PC-9 (cell line): ENCODE measurements at regions not wholly inside any gene's neighbourhood (a gene's known extent, or its start where the extent isn't known, plus 50 kb on each side); places are given as distances from the start of the nearest gene placed in this dataset.

Experiments
- BruUV-seq: library from RNA; stranded (reverse); fragments of 400-500 nt; replicated peaks from 2 replicates; lab custom pipeline; 2021; lab: Mats Ljungman, UMichigan
- CTCF ChIA-PET: fragments of 300-600 bp; sonication (Branson Sonifier 250); formaldehyde crosslinking; loops from one replicate; lab custom pipeline; 2022; ENCODE audit warnings: antibody characterized with exemption; lab: Charles Lee
- POLR2A ChIA-PET: fragments of 300-600 bp; sonication (Branson Sonifier 250); formaldehyde crosslinking; loops from one replicate; lab custom pipeline; 2022; ENCODE audit warnings: antibody characterized with exemption; ENCODE audit not compliant: unreplicated experiment; lab: Charles Lee
- DNase-seq, 2 experiments: peaks; one replicate each; pipeline versions ENCODE4 v3.0.0 to v3.0.0-alpha.2; 2015 to 2022; ENCODE audit warnings: mixed read lengths in 1 of 2
- H2AFZ ChIP-seq: fragments of 200-600 bp; sonication (generic); 2 replicates; pipeline ENCODE4 v1.8.1; 2017; ENCODE audit warnings: antibody characterized with exemption
- H3F3A ChIP-seq: fragments of 200-600 bp; sonication (generic); 2 replicates; pipeline ENCODE4 v1.8.1; 2017; ENCODE audit warnings: antibody characterized with exemption, mild to moderate bottlenecking, low read depth; ENCODE audit not compliant: insufficient read depth
- H3K27ac ChIP-seq: fragments of 200-600 bp; sonication (generic); 2 replicates; pipeline ENCODE4 v1.6.1; 2016; ENCODE audit warnings: mixed run types
- H3K27me3 ChIP-seq: fragments of 200-600 bp; sonication (generic); 2 replicates; pipeline ENCODE4 v1.6.1; 2016; ENCODE audit warnings: low read depth, mixed run types; ENCODE audit not compliant: insufficient read depth
- H3K36me3 ChIP-seq: fragments of 200-600 bp; sonication (generic); 2 replicates; pipeline ENCODE4 v1.6.1; 2016; ENCODE audit warnings: low read depth, mixed run types
- H3K4me1 ChIP-seq: fragments of 200-600 bp; sonication (generic); replicated peaks from 2 replicates; pipeline ENCODE4 v1.6.1; 2016; ENCODE audit warnings: mixed run types; ENCODE audit not compliant: insufficient read depth
- H3K4me2 ChIP-seq: fragments of 200-600 bp; sonication (generic); 2 replicates; pipeline ENCODE4 v1.6.1; 2017; ENCODE audit warnings: mixed run types
- H3K4me3 ChIP-seq: fragments of 200-600 bp; sonication (generic); 2 replicates; pipeline ENCODE4 v1.6.1; 2016; ENCODE audit warnings: mixed run types
- H3K79me2 ChIP-seq: fragments of 200-600 bp; sonication (generic); 2 replicates; pipeline ENCODE4 v1.6.1; 2017; ENCODE audit warnings: low read depth, mixed run types
- H3K9me2 ChIP-seq: fragments of 200-600 bp; sonication (generic); 2 replicates; pipeline ENCODE4 v1.8.1; 2017; ENCODE audit warnings: mild to moderate bottlenecking; ENCODE audit not compliant: insufficient read depth
- H3K9me3 ChIP-seq: fragments of 200-600 bp; sonication (generic); 2 replicates; pipeline ENCODE4 v1.8.1; 2016; ENCODE audit warnings: low read depth; ENCODE audit not compliant: insufficient read depth
- H4K20me1 ChIP-seq: fragments of 200-600 bp; sonication (generic); 2 replicates; pipeline ENCODE4 v1.8.1; 2017; ENCODE audit not compliant: insufficient read depth
- EZH2 ChIP-seq: fragments of 200-600 bp; sonication (generic); IDR thresholded peaks from 2 replicates; pipeline ENCODE4 v1.8.0; 2017; ENCODE audit warnings: antibody characterized with exemption, low read depth
- intact Hi-C: fragments of 100-400 bp; cut with micrococcal nuclease; formaldehyde crosslinking; loops from one replicate; pipeline ENCODE4 v1.10.0; 2022; ENCODE audit not compliant: unreplicated experiment
- TF ChIP-seq, protein P1 (sequence below): fragments of 200-600 bp; sonication (generic); conservative IDR thresholded peaks from 2 replicates; pipeline ENCODE4 v1.6.1; 2017; ENCODE audit warnings: mixed run types, antibody characterized with exemption, mild to moderate bottlenecking, moderate library complexity

DNA sequence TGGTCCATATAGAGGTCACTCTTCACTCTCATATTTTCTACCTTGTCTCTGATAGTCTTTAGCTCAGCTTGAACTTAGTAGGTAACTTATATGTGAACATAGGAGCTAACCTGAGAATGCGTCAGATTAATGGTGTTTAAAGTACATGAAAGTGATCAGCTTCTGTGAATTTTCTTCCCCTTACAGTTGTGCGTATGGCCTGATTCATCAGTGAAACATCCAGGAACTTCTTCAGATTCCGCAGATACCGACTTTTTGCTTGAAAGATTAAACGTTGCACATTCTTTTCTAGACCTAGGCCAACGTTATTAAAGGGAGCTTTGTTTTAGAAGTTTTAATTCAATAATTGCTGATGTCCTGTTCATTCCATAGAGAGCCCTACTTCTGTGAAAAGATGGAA is 1945.1 kb upstream of the SEL1L start:
- Histone ChIP-seq H3F3A (no peaks in the 10 kb centered on the region), H3K79me2 (no peaks in the 10 kb centered on the region), H3K4me3 (no peak overlapping the region), H3K27ac (no peak overlapping the region), H3K36me3 (no peaks in the 10 kb centered on the region), H3K9me2 (no peaks in the 10 kb centered on the region), H2AFZ (no peak overlapping the region), H3K4me1 (no peaks in the 10 kb centered on the region), H3K27me3 (no peaks in the 10 kb centered on the region), H4K20me1 (no peaks in the 10 kb centered on the region), H3K4me2 (no peak overlapping the region), H3K9me3 (no peaks in the 10 kb centered on the region)
- POLR2A ChIA-PET, result interaction anchor here (0.6 kb wide), 1 partner anchor 1278 kb away, joined by 6 read pairs; no protein-coding TSS in a partner anchor
- DNase-seq, result no peak
- no TSS peak for BruUV-seq
- intact Hi-C loops, result no loop called here
- CTCF ChIA-PET, result no interaction called here
- no peak for TF ChIP-seq EZH2
- TF ChIP-seq, protein P1, sequence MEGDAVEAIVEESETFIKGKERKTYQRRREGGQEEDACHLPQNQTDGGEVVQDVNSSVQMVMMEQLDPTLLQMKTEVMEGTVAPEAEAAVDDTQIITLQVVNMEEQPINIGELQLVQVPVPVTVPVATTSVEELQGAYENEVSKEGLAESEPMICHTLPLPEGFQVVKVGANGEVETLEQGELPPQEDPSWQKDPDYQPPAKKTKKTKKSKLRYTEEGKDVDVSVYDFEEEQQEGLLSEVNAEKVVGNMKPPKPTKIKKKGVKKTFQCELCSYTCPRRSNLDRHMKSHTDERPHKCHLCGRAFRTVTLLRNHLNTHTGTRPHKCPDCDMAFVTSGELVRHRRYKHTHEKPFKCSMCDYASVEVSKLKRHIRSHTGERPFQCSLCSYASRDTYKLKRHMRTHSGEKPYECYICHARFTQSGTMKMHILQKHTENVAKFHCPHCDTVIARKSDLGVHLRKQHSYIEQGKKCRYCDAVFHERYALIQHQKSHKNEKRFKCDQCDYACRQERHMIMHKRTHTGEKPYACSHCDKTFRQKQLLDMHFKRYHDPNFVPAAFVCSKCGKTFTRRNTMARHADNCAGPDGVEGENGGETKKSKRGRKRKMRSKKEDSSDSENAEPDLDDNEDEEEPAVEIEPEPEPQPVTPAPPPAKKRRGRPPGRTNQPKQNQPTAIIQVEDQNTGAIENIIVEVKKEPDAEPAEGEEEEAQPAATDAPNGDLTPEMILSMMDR, result no peak

DNA sequence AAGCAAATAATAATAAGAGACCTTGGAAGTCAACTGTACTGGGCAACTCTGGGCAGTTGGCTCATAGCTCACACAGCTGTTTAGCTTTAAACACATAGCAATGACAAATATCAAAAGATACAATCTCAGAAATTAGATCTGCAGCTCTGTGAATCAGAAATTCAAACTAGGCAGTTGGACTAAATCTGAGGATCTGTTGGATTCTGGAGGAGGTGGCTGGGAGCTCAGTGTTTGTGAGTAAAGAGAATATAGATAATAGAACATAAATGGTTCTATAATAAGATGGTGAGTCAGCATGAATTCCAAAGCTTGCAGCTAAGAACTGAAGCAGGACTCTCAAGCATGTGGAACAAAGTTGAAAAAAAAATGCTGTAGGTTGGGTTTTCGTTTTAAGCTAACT is 1949.4 kb upstream of the SEL1L start:
- BruUV-seq, result no TSS peak
- Histone ChIP-seq H3K4me1 (no peaks in the 10 kb centered on the region), H3K9me3 (no peaks in the 10 kb centered on the region), H3K9me2 (no peaks in the 10 kb centered on the region), H3K27me3 (no peaks in the 10 kb centered on the region), H4K20me1 (no peaks in the 10 kb centered on the region), H3K36me3 (no peaks in the 10 kb centered on the region), H3K4me3 (no peak overlapping the region), H3K4me2 (no peak overlapping the region), H3K27ac (no peak overlapping the region), H3F3A (no peaks in the 10 kb centered on the region), H3K79me2 (no peaks in the 10 kb centered on the region), H2AFZ (no peak overlapping the region)
- DNase-seq, result no peak
- POLR2A ChIA-PET, result no interaction called here
- CTCF ChIA-PET, result no interaction called here
- intact Hi-C loops, result no loop called here
- TF ChIP-seq, protein P1, result no peak
- no peak for TF ChIP-seq EZH2

- intact Hi-C loops, result no loop called here
- no peak for TF ChIP-seq EZH2
- TF ChIP-seq, protein P1, result no peak
- no peaks in the 10 kb centered on the region for H3K4me1 ChIP-seq
- H3K4me2 ChIP-seq, result no peak overlapping the region
- ChIA-PET CTCF (no interaction called here), POLR2A (no interaction called here)
- H2AFZ ChIP-seq, result no peak overlapping the region
- DNase-seq, result no peak
- H3K36me3 ChIP-seq, result no peaks in the 10 kb centered on the region
- BruUV-seq, result no TSS peak
- no peak overlapping the region for H3K4me3 ChIP-seq
- no peaks in the 10 kb centered on the region for H4K20me1 ChIP-seq
- no peaks in the 10 kb centered on the region for H3K9me3 ChIP-seq
- no peaks in the 10 kb centered on the region for H3K27me3 ChIP-seq
- H3K27ac ChIP-seq, result no peak overlapping the region
- H3F3A ChIP-seq, result no peaks in the 10 kb centered on the region
- no peaks in the 10 kb centered on the region for H3K79me2 ChIP-seq
- H3K9me2 ChIP-seq, result no peaks in the 10 kb centered on the region
These were observed 1951.9 kb upstream of the SEL1L start for GRCh38 chr14:83485591-83485990.
